ENCODE measurements at regions not wholly inside any gene's neighbourhood (a gene's known extent, or its start where the extent isn't known, plus 50 kb on each side); places are given as distances from the start of the nearest gene placed in this dataset.

DNA sequence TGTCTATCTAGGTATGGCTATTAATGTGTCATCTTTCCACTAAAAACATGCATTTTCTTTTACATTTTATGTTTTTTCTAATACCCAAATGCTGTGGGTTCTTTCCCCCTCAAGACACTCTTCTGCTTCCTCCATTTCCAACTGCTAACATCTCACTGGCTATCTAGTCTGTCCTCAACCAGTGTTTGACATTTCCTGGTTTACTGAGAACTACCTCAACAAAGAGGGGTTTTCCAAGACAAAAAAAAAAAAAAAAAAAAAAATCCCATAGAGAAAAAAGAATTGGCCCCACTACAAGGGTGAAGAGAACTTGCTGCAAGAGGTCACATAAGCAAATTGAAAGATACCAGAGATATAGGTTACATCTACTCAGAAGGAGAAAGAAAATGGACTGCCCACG lies 359.7 kb downstream of the CRPPA start:
- no peak for DNase-seq (ENCODE audit: low spot score)

- DNase-seq (ENCODE audit: low spot score): no peak
Observed at GRCh38 chr7:16061011-16061410, 360.3 kb downstream of the CRPPA start.

DNA sequence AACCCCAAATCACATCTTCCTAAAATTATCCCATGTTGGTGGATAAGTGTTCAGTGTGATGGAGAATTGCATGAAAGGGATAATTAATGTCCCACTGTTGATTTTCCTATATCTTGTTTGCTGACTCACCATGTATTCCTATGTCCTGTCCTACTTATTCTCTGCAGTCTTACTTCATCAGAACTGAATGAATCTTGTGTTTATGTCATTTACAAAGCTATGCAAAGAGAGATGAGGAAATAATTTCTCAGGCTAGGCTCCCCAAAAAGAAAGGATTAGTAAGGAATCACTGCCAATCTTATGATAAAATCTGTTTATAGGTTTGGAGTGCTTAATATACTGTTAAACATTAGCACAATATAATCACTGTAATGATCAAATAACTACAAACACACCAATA lies 360.8 kb downstream of the CRPPA start:
- no peak for DNase-seq (ENCODE audit: low spot score)

GRCh38 chr7:16055263-16055976 lies 365.9 kb downstream of the CRPPA start:
- no peak for DNase-seq (ENCODE audit: low spot score)

DNA sequence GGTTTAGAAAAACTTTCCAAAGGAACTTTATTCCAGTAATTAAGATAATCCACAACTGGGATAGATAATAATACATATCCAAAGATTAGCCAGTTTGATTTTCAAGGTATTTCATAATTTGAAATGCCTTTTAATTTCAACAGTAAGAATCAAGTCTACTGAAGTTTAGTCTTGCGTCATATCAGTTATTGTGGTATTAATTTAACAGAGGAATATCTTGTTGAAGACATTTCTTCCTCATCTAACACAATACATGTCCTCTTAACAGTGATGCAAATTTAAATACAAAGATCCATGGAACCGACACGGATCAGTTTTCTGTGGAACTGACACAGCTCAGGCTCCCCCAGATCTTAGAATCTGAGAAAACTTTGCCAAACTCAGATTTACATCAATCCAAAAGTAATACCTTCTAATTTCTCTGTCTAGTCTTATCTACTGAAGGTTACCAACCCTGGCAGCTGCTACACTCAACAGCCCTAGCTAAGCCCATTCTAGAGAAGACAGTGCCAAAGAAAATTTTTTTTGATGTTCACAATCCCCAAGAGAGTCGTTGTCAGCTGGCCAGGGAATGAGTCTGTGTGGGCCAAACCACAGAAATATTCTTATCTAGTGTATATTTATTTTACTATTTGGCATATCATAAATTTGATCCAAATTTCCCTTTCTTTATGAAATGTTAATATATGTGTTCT lies 365.2 kb upstream of the MEOX2 start:
- no peak for DNase-seq (ENCODE audit: low spot score)

- no peak for DNase-seq (ENCODE audit: low spot score)
Observed at GRCh38 chr7:16046041-16046440, 359.6 kb upstream of the MEOX2 start.

- no peak for DNase-seq (ENCODE audit: low spot score)
Observed at GRCh38 chr7:16045296-16045695, 358.8 kb upstream of the MEOX2 start.

GRCh38 chr7:16044645-16045044 lies 358.2 kb upstream of the MEOX2 start:
- DNase-seq (ENCODE audit: low spot score): no peak

DNA sequence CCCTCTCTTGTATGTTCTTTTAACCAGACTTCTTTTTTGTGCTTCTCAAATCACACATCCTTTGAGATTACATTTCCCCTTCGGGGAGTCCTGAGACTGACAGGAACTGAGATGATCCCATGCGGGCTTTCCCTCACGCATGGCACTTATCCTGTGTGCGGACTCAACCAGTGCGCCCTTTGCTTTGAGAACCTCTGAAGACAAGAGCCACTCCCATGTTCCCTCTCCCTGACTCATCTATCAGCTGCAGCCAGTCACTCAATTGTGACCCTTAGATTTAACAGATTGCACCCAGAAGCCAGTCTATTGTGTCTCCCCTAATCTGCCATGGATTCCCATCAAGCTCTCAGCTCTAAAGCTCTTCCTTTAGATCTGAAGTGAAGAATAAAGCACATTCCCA lies 353.9 kb upstream of the MEOX2 start:
- DNase-seq (ENCODE audit: low spot score): no peak

DNA sequence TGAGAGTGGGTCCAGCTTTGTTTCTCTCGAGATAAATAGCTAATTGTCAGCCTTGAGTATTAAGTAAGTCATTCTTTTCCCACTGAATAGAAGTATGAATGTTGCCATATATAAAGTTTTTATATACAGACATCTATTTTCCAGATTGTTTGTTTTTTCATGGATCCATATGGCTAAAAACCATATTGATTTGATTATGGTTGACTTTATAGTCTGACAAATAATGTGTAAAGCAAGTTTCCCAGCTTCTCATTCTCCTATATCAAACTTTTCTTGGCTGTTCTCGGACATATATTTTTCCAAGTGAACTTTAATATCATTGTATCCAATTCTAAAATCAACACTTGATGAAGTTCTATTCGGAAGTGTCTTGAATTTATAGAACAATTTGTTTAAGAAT lies 352.4 kb upstream of the MEOX2 start:
- no peak for DNase-seq (ENCODE audit: low spot score)

DNA sequence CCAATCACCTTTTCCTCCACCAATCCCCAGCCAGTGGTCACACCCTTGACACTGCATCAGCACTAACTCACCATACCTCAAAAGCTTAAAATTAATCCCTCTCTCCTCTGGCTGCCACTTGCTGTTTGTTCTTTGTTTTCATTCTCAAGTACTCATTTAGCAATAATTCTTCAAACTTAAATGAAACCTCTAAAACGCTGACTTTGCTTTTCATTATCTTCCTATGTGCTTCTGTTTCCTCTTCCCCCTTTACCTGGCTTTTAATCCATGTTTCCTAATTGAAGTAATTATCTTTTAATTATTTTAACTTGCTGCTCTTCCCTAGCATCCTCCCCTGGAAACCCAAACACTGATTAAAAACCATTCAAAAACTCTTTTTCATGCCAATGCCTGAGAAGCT lies 348.9 kb upstream of the MEOX2 start:
- no peak for DNase-seq (ENCODE audit: low spot score)

- DNase-seq (ENCODE audit: low spot score): no peak
Observed at GRCh38 chr7:16034866-16035265, 348.4 kb upstream of the MEOX2 start.

DNA sequence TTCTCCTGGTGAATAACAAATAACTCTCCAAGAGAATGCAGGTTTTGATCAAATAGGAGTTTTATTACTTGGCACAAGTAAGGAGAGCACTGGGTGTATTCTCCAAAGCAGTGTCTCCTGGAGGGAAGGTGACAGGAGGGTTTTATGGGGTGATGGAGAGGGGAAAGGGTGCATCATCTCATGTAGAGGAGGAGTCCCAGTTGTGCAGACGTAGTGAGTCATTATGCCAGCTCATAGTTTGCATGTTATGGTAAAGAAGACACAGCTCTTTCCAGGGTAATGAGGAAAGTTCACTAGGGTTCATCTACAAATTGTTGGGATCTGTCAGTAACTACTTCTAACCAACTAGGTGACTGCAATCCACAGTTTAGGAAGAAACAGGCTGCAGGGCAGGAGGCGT lies 347.9 kb upstream of the MEOX2 start:
- DNase-seq (ENCODE audit: low spot score): no peak

GRCh38 chr7:16033233-16033632 lies 346.8 kb upstream of the MEOX2 start:
- no peak for DNase-seq (ENCODE audit: low spot score)

DNA sequence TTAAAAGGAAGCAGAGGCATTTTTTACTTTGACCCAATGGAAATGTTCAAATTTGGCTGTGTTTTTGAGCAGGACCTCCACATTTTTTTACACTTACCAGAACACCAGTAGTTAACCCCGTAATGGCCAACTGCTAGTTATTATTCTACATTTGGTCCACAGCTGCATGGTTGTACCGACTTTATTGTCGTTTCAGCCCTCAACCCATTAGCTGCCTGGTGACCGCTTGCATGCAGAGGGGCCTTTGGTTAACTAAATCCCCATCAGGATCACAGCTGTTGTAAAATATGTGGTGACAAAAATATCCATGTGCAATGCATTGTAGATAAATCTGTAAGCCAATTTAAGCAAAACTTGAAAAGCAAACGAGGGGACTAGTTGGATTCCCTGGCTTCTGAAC lies 342.2 kb upstream of the MEOX2 start:
- DNase-seq (ENCODE audit: low spot score): no peak

- no peak for DNase-seq (ENCODE audit: low spot score)
Observed at GRCh38 chr7:16028103-16028502, 341.6 kb upstream of the MEOX2 start.

DNA sequence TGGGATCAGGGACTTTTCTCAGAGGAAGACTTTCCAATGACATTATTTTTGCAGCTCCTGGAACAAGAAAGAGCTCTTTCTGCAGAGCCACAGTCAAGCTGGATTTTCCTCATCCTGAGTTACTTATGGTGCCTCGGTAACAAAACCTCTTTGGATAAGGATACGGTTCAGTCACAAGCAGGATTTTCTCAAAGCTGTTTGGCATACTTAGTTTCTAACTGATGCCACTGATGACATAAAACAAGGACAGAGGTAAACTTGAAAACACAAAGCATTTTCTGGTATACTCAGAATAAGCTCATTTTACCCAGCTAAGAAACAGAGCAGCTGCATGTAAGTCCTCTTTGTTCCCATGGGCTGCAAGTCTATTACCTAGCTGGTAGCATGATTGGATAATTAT lies 340.9 kb upstream of the MEOX2 start:
- no peak for DNase-seq (ENCODE audit: low spot score)

GRCh38 chr7:16026253-16027020 lies 340.0 kb upstream of the MEOX2 start:
- no peak for DNase-seq (ENCODE audit: low spot score)

DNA sequence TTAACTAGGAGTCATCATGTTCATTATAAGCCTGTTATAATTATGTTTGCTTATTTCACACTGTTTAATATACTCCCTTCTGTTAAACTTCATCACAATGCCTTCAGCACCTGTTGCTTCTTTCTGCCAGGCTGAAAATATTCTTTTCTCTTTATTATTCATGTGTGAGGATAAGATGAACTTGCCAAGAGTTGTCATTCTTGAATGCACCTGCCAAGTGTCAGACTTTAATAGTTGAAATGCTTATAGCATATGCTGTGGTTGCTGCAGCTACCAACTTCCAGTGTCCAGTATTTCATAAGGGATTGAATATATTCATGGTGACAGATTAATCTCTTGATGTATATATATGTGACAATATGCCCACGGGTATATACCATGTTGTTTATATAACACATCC lies 339.2 kb upstream of the MEOX2 start:
- no peak for DNase-seq (ENCODE audit: low spot score)

- no peak for DNase-seq (ENCODE audit: low spot score)
Observed at GRCh38 chr7:16023503-16023902, 337.0 kb upstream of the MEOX2 start.

DNA sequence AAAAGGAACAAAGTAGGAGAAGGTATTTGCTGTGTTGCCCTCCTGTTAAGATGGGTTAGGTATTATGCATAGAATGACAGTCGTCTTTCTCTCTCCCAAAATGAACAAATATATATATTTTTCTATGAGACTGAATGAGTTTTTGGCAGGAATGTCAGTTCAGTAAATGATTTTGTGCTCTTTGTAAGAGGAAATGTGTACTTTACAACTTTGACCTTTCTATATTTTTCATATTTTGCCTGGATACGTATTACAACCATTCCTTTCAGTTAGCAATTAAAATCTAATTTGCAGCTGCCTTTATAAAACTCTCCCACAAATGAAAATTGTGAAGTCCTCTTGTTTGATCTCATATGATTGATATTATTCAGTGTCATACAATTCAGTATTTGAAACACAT lies 336.6 kb upstream of the MEOX2 start:
- no peak for DNase-seq (ENCODE audit: low spot score)

DNA sequence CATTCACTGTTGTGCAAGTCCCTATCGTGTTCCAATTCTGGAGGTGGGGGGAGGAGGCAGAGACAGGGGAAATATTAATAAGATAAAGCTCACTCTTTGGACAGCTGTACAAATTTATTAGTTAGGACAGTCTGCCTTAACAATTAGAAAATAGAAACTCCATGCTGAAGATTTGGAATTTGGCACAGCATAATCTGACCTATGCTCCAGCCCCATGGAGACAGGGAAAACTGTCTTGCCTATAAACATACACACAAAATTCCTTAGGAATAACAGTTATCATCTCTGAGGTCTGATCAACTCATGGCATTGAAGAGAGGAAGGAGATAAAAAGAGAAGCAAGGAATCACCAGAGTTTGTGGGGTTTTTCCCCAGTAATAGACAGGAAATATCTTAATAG lies 335.4 kb upstream of the MEOX2 start:
- no peak for DNase-seq (ENCODE audit: low spot score)

DNA sequence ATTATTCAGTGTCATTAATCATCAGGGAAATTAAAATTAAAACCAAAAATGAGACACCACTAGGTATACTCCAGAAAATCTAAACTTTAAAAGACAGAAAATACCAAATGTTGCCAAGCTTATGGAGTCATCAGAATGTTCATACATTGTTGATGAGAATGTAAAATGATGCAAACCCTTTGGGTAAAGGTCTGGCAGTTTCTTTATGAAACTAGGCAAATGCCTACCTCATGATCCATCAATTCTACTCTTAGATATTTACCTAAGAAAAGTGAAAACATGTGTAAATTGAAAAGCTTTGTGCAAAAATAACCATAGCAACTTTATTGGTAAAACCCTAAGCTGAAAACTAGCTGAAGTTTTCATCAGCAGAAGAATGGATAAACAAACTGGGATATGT lies 329.5 kb upstream of the MEOX2 start:
- no peak for DNase-seq (ENCODE audit: low spot score)

Measured in germinal center (tissue), 1 donor.